ENCODE measurements at regions not wholly inside any gene's neighbourhood (a gene's known extent, or its start where the extent isn't known, plus 50 kb on each side); places are given as distances from the start of the nearest gene placed in this dataset.

DNA sequence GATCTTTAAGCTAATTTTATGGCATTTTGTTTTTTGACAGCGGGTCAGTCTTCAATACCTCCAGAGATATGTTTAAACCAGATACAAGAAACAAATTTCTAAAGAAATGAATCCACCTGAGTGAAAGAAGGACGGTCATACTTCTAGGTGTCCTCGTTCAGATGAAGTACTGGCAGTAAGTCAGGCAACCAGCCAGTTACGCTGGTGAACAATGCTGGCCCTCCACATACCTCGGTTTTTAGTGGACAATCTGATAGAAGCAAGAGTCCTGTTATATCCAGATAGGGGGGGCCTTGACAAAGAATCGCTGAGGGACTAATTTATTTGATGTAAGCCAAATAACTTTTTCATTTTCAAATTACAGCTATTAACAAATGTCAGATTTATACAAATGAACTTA lies 266.4 kb upstream of the KLF14 start:
- no peak for DNase-seq

DNA sequence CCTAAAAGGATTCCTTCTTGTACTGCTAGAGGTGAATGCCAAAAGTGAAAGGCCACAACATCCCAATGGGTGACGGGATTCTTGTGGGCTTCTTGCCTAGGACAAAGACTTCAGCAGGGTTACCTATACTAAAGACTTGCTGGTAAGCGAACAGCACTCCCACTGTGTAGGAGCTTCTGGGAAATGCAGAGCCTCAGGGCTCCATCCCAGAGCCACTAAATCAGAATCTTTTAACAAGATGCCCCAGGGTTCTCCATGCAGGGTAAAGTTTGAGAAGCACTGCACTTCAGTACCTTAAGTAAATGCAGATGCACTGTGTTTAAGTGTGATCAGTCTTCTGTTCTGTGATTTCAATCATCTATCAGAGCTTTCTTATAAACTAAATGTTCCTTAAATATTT lies 266.9 kb upstream of the KLF14 start:
- no peak for DNase-seq

DNA sequence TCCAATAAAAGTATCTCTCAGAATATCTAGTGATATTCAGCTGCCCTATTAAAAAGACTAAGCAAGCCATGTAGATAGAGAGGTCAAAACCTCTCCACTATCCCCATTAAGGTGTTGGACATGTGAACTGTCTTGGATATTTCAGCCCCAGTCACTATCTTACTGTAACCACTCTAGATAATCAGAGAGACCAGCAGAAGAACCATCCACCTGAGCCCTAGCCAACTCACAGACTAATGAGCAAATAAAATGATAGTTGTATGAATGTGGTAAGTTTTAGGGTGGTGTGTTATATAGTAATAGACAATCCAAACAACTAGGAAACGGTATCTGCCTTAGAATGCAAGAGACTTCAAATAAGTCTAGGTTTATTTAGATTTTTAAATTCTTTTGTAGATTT lies 268.6 kb upstream of the KLF14 start:
- no peak for DNase-seq

- DNase-seq = no peak
These were observed 269.6 kb upstream of the KLF14 start for GRCh38 chr7:131003634-131004033.

- no peak for DNase-seq
These were observed 270.4 kb upstream of the KLF14 start for GRCh38 chr7:131004371-131004770.

DNA sequence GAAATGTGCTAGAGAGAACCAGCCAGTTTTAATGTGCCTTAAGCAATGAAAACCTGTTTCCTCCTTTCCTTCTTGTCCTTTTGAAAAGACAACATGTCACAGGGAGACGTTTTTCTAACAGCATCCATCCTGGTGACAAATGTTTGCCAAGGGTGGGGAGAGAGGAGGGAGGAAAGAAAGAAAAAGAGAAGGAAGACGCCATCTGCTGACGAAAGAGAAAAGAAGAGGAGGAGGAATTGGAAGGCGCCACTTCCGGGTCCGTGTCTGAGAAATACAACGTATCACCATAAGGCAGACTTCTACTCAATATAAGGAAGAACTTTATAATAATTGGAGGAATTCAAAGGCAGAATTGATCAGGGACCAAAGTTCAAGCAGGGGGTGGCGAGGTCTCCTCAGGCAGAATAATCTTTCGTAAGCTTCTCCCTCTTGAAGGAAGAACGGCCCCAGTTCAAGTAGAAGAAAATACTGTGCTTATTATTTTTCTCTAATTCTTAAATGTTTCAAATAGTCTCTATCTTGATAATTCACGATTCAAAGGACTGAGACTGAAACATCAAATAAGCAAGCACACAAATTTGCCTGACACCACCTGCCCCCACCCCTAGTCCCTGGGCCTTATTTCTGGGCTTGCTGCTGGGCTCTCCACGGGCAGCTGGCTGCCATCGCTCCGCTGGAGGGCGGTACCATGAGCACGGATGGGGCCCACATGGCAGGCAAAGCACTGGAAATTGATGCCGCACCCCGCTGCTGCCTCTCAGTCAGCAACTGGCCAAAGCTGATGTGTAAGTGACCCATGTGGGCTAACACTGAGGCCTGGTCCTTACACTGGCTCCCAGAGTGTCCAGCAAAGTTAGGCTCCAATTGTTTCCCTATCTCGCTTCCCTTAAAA lies 273.7 kb upstream of the KLF14 start:
- peak; percentile 44 for DNase-seq

- peak; percentile 57 for DNase-seq
These were observed 275.1 kb upstream of the KLF14 start for GRCh38 chr7:131008840-131009711.

DNA sequence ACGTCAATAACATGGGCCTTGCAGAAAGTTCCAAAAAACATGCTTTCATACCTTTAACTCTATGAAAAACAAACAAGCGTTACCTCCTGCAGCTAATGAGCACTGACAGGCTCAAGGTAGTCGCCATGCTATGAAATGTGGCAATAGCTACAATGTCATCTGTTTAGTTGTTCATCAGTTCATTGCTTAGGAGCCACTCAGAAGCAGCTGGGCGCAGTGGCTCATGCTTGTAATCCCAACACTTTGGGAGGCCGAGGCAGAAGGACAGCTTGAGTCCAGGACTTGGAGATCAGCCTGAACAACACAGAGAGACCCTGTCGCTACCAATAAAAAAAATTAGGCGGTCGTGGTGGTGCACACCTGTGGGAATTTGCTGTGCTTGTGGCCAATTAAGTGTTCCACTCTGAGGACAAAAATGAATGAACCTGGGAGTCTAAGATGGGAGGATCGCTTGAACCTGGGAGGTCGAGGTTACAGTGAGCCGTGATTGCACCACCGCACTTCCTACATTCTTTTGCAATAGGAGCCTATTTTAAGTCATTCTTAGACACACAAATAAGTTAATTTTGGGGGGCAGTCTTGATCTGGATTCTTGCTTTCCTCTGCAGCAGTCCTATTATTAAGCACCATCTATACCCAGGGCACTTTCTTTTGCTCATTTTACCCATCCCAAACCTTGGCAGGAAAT lies 276.2 kb upstream of the KLF14 start:
- DNase-seq = no peak

DNA sequence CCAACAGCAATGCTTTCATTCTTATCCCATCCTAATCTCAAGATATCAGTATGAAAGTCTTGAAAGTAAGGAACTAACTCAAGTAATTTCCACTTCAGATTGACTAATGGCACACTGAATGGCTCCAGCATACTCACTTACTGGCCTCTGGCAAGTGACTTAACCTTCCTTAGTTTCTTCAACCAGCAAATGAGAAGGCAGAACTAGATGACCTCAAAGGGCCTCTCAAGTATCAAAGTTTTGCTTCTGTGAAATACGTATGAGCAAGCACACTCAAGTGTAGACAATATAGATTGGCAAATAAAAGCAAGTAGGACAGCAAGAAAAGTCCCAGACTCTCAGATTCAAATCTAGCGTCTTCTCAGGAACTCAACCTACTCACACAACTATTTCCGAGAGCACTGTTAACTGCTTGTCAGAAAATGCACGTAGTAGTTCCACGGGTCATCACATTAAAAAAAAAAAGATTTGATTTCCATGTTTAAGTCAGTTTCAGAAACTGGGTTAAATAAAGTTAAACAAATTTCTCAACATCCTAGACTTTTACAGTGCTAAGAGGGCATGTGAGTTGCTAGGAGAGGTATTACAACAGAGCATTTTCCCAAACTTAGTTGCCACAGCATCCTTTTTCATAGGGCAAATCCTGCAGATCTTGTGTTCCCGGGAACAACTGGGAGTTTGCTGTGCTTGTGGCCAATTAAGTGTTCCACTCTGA lies 276.9 kb upstream of the KLF14 start:
- DNase-seq = no peak

DNA sequence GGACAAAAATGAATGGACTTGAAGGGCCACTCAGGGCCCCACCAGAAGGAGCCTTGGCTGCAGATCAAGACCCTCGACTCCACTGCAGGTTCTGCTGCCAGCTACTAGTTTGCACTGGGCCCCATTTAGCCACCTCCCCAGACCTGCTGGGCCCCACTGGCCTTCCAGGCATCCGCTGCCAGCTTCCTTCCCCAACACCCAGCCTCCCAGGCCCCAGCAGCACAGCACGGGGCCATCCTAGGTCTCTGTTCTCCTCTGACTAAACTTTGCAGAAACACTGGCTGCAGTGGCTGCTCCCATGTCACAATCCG lies 277.4 kb upstream of the KLF14 start:
- DNase-seq = peak; percentile 29

DNA sequence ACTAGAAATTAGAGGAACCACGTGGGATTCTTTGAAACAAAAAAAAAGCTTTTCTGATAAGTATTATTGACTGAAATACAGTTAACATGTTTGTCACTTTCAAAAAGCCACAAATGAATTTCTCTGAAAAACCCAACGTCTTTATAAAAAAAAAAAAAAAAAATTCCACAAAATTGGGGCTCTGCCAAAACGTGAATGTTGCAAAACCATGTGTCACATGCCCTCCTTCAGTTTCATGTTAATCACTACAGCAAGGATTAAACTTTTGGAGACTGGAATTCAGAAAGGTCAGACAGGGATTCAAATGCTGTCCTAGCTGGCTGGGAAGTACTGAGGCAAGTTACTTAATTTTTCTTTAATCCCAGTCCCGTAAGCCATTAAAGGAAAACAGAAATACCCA lies 278.0 kb upstream of the KLF14 start:
- DNase-seq = no peak

DNA sequence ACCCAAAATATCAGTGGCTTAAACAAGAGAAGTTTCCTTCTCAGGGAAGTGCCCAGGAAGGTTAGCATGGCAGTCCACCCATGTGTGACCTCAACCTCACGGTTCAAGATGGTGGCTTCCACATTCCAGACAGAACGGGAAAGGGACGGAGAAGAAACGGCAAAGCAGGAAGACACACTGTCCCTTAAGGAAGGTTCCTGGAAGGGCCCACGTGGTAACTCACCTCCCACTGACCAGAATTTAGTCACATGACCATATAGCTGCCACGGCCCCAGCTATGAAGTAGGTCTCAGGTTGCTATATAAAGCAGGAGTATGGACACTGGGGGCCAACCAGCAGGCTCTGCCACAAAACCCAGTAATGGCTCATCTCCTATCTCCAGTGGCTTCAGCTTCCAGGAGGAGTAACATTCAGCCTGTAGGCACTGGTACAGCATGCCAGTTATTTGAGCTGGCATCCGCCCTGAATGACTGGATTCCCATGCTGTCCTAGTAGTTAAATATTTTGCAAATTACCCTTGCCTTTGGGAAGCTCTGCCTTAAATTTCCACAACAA lies 278.5 kb upstream of the KLF14 start:
- DNase-seq = no peak

GRCh38 chr7:131013716-131014115 lies 279.7 kb upstream of the KLF14 start:
- DNase-seq = no peak

DNA sequence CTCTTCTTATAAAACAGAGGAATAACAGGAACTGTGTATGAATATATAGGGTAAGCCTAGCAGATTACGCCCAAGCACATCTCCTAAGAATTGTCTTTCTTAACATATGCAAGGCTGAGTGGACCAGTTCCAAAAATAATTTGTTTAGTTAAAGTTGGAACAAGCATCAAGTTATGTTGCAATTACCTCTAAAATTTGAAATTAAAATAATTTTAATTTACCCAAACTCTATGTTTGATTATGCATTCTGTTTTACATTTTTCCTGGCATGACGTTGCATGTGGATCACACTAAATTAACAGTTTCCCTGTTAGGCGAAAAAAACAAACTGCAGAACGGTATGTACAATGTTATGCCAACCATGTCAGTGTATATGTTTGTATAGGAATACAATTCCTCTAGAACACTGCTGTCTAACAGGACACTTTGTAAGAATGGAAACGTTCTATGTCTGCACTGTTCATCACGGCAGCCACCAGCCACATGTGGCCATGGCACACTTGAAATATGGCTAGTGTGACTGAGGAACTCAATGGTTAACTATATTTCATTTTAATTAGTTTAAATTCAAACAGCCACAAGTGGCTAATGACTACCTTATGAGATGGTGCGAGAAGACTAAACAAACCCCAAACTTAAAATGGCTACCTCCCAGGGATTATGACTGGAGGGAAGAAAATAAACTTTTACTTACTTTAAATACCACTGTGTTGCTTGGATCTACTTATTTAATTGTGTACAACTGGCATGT lies 281.1 kb upstream of the KLF14 start:
- DNase-seq = no peak

DNA sequence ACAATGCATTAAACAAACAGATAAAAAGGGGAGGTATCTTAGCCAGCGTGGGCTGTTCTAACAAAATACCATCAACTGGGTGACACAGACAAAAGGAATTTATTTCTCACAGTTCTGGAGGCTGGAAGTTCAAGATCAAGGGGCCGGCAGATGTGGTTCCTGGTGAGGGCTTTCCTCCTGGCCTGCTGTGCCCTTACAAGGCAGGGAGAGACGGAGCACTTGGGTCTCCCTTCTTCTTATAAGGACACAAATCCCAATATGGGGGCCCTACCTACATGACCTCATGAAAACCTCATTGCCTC lies 281.6 kb upstream of the KLF14 start:
- DNase-seq = no peak

DNA sequence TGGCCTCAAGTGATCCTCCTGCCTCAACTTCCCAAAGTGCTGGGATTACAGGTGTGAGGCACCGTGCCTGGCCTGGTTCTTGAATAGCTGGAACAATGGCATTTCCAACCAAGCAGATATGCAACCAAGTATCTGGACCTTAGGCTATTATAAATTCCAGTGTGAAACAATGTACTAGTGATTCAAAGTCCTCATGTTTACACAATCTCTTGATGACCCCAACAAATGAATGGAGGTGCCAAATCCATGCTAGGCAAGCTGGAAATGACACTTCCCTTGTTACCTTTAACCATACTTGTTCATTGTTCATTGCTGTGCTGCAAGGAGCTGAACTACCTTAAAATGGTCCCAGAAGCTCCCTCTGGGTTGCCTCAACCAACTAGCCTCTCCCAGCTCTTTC lies 282.2 kb upstream of the KLF14 start:
- DNase-seq = no peak

DNA sequence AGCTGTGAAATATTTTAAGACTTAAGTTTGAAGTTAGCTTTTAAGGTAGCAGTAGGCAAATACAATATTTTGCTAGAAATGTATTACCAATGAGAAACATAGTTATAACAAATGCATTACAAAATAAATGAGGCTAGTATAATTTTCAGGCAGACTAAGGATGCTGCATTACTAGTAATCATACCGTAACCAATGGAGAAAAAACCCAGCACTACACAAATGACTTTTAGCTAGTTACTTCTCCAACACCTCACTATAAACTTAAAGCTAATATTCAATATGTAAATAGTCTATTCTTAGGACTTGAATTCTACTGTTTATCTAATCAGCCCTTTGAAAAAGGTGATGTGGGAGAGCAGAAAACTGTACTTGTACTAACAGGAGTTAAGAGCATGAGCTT lies 285.3 kb upstream of the KLF14 start:
- no peak for DNase-seq

DNA sequence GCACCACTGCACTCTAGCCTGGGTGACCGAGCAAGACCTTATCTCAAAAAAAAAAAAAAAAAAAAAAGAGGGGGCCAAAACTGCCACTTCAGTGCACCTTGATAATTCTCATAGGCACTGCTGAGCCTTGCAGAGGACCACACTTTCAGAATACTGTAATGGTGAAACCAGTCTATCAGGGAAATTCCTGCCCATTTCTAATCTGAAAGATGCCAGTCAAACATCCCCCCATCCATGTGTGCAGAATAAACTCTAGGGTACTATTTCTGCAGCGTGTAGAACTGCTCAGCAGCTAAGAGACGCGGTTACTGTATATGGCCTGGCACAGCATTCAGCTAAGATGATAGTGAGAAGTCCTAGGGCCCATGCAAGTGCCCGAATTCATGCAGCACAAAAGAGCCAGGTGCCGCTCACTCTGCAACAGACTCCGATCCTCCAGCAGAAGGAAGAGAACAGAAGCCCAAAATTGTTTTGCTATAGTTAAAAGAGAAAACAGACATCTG lies 286.8 kb upstream of the KLF14 start:
- no peak for DNase-seq

- no peak for DNase-seq
These were observed 287.5 kb upstream of the KLF14 start for GRCh38 chr7:131021460-131021859.

GRCh38 chr7:131021902-131022301 lies 287.9 kb upstream of the KLF14 start:
- no peak for DNase-seq

GRCh38 chr7:131026297-131027000 lies 292.4 kb upstream of the KLF14 start:
- no peak for DNase-seq
